ENCODE measurements at regions not wholly inside any gene's neighbourhood (a gene's known extent, or its start where the extent isn't known, plus 50 kb on each side); places are given as distances from the start of the nearest gene placed in this dataset.

- DNase-seq, result no peak
These were observed 342.4 kb upstream of the GRIA1 start for GRCh38 chr5:153147891-153148623.

GRCh38 chr5:153148624-153148976 lies 341.9 kb upstream of the GRIA1 start:
- no peak for DNase-seq

GRCh38 chr5:153151558-153151957 lies 338.9 kb upstream of the GRIA1 start:
- DNase-seq, result no peak

- DNase-seq, result no peak
These were observed 337.4 kb upstream of the GRIA1 start for GRCh38 chr5:153153086-153153485.

GRCh38 chr5:153157156-153157555 lies 333.3 kb upstream of the GRIA1 start:
- no peak for DNase-seq

GRCh38 chr5:153158608-153159007 lies 331.9 kb upstream of the GRIA1 start:
- DNase-seq, result no peak

GRCh38 chr5:153159616-153160015 lies 330.9 kb upstream of the GRIA1 start:
- DNase-seq, result no peak

GRCh38 chr5:153168241-153168640 lies 322.2 kb upstream of the GRIA1 start:
- DNase-seq, result no peak

- no peak for DNase-seq
These were observed 303.0 kb upstream of the GRIA1 start for GRCh38 chr5:153187503-153187902.

GRCh38 chr5:153206361-153206760 lies 284.1 kb upstream of the GRIA1 start:
- no peak for DNase-seq

GRCh38 chr5:153209016-153209415 lies 281.5 kb upstream of the GRIA1 start:
- DNase-seq, result no peak

- no peak for DNase-seq
These were observed 280.8 kb upstream of the GRIA1 start for GRCh38 chr5:153209687-153210086.

- DNase-seq, result peak; percentile 19 to 37
These were observed 279.4 kb upstream of the GRIA1 start for GRCh38 chr5:153211076-153211475.

GRCh38 chr5:153212471-153212870 lies 278.0 kb upstream of the GRIA1 start:
- DNase-seq, result no peak

- no peak for DNase-seq
These were observed 267.5 kb upstream of the GRIA1 start for GRCh38 chr5:153222936-153223335.

- DNase-seq, result no peak
These were observed 267.1 kb upstream of the GRIA1 start for GRCh38 chr5:153223376-153223775.

- DNase-seq, result no peak
These were observed 265.8 kb upstream of the GRIA1 start for GRCh38 chr5:153224651-153225050.

GRCh38 chr5:153233933-153234332 lies 256.5 kb upstream of the GRIA1 start:
- no peak for DNase-seq

GRCh38 chr5:153236319-153236718 lies 254.2 kb upstream of the GRIA1 start:
- DNase-seq, result no peak

GRCh38 chr5:153237671-153238332 lies 252.7 kb upstream of the GRIA1 start:
- DNase-seq, result no peak

GRCh38 chr5:153257381-153257780 lies 233.1 kb upstream of the GRIA1 start:
- no peak for DNase-seq

- DNase-seq, result no peak
These were observed 232.0 kb upstream of the GRIA1 start for GRCh38 chr5:153258469-153258868.

GRCh38 chr5:153267506-153267905 lies 223.0 kb upstream of the GRIA1 start:
- no peak for DNase-seq

GRCh38 chr5:153275695-153276094 lies 214.8 kb upstream of the GRIA1 start:
- DNase-seq, result no peak

GRCh38 chr5:153276151-153276550 lies 214.3 kb upstream of the GRIA1 start:
- no peak for DNase-seq
